Fibroblast of lung (primary cell): ENCODE measurements at regions not wholly inside any gene's neighbourhood (a gene's known extent, or its start where the extent isn't known, plus 50 kb on each side); places are given as distances from the start of the nearest gene placed in this dataset.
A peak's percentile ranks its signal among the peaks of the same experiment; 100 is the strongest.

Experiments used
- DNase-seq, 2 donors: peaks; one replicate each; pipeline versions ENCODE4 v3.0.0 to v3.0.0-alpha.2; 2010; ENCODE audit warnings: low read depth in 2 of 2
- H2AFZ ChIP-seq: 2 replicates; pipeline ENCODE4 v1.5.1; 2012; ENCODE audit warnings: low read length, control low read depth, inconsistent platforms
- H3K27ac ChIP-seq: 2 replicates; pipeline ENCODE4 v1.5.1; 2011; ENCODE audit warnings: low read length, control low read depth; ENCODE audit not compliant: insufficient read depth
- H3K27me3 ChIP-seq: 2 replicates; pipeline ENCODE4 v1.5.1; 2011; ENCODE audit warnings: mild to moderate bottlenecking, low read length; ENCODE audit not compliant: control insufficient read depth, insufficient read depth
- H3K36me3 ChIP-seq: 2 replicates; pipeline ENCODE4 v1.5.1; 2011; ENCODE audit warnings: low read length; ENCODE audit not compliant: control insufficient read depth, insufficient read depth
- H3K4me1 ChIP-seq: 2 replicates; pipeline ENCODE4 v1.5.1; 2011; ENCODE audit warnings: low read length; ENCODE audit not compliant: control insufficient read depth, insufficient read depth; ENCODE audit errors: extremely low read depth
- H3K4me2 ChIP-seq: 2 replicates; pipeline ENCODE4 v1.5.1; 2011; ENCODE audit warnings: low read length, control low read depth; ENCODE audit not compliant: insufficient read depth; ENCODE audit errors: extremely low read depth
- H3K4me3 ChIP-seq, 4 experiments: fragments of 200-600 bp in 1 of 4; sonication (generic) in 1 of 4; replicated peaks in 1 of 4; 2 replicates each; pipeline ENCODE4 v1.5.1; 2011 to 2016; ENCODE audit warnings: low read length in 4 of 4, low read depth in 3 of 4, mild to moderate bottlenecking in 3 of 4, control low read depth in 2 of 4, inconsistent platforms in 1 of 4, mixed read lengths in 1 of 4; ENCODE audit not compliant: insufficient read depth in 1 of 4; ENCODE audit errors: control extremely low read depth in 1 of 4
- H3K79me2 ChIP-seq: 2 replicates; pipeline ENCODE4 v1.5.1; 2012; ENCODE audit warnings: mild to moderate bottlenecking, low read length, inconsistent platforms; ENCODE audit not compliant: control insufficient read depth, insufficient read depth
- H3K9ac ChIP-seq: 2 replicates; pipeline ENCODE4 v1.5.1; 2011; ENCODE audit warnings: mild to moderate bottlenecking, low read length, control low read depth; ENCODE audit not compliant: insufficient read depth
- H3K9me3 ChIP-seq: 2 replicates; pipeline ENCODE4 v1.5.1; 2012; ENCODE audit warnings: low read depth, low read length; ENCODE audit not compliant: control insufficient read depth, insufficient read depth
- H4K20me1 ChIP-seq: 2 replicates; pipeline ENCODE4 v1.5.1; 2011; ENCODE audit warnings: low read length; ENCODE audit not compliant: control insufficient read depth, insufficient read depth; ENCODE audit errors: extremely low read depth
- EZH2 ChIP-seq: IDR thresholded peaks from 2 replicates; pipeline ENCODE4 v1.5.1; 2012; ENCODE audit warnings: low read length, control low read depth, mild to moderate bottlenecking; ENCODE audit errors: missing control alignments
- TF ChIP-seq, protein P1 (sequence below), 2 donors: IDR thresholded peaks in 1 of 2; conservative IDR thresholded peaks in 1 of 2; 1 replicate in 1 of 2; 2 replicates in 1 of 2; pipeline ENCODE4 v1.5.1; 2011 to 2012; ENCODE audit warnings: low read length in 2 of 2, control low read depth in 1 of 2, inconsistent platforms in 1 of 2, low read depth in 1 of 2, mild to moderate bottlenecking in 1 of 2

DNA sequence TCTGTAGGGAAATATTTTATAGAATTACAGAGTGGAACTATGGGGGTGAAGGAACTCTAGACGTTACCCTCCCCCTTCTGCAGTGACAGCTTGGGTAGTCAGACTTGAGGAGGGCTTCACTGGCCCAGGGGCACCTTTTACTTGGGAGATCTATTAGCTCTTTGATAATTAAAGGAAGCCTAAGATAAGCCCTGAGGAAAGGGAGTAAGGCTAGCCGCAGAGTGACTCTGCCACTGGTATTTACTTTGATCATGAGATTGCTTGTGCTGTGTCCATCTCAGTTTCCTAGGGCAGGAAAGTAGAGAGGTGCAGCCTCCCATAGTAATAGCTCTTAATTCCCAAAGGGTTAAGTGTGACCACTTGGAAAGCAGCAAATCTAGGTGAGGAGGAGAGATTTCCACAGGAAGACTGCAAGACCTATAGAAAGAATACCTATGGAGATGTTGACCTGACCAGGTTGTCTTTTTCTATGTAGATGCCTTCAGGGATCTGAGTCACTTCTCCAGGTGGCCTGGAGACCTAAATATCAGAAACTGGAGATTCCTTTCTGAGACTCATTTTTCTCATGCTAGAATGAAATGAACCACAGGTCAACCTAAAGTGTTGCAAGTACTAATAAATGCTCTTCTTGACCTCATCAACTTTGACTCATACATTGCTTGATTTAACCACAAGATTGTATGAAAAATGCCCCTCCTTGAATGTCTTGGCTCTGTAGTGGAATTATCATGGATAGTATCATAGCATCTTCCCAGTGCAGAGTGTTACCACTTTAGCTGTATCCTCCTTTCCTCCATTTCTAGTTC lies 447.3 kb upstream of the GHITM start:
- no peaks in the 10 kb centered on the region for H3K4me1 ChIP-seq
- no peak for TF ChIP-seq EZH2
- H4K20me1 ChIP-seq, result no peaks in the 10 kb centered on the region
- DNase-seq, result peak in 1 of 2 donors; percentile 36
- no peak overlapping the region for H3K4me2 ChIP-seq
- no peak overlapping the region for H3K27ac ChIP-seq
- no peak overlapping the region for H2AFZ ChIP-seq
- no peaks in the 10 kb centered on the region for H3K9me3 ChIP-seq
- H3K4me3 ChIP-seq, result no peak overlapping the region
- no peaks in the 10 kb centered on the region for H3K36me3 ChIP-seq
- no peak overlapping the region for H3K9ac ChIP-seq
- no peaks in the 10 kb centered on the region for H3K27me3 ChIP-seq
- H3K79me2 ChIP-seq, result no peaks in the 10 kb centered on the region

DNA sequence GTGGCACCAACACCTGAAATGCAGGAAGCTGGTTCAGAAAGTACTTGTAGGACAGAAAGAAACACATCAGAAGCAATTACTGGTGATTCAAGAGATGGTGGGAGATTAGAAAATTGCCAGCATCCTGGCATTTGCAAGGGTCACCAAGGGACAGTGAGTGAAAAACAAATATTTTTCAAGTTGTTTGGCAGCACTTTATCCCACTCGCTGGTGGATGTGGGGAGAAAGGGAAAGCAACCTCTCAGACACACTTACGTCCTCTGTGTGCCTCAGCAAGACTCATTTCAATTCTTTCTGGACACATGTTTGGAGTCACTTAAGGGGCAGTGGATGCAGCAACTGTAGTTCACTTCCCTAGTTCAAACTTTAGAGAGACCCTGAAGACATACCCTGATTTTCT lies 440.4 kb upstream of the GHITM start:
- Histone ChIP-seq H3K36me3 (no peaks in the 10 kb centered on the region), H3K4me1 (no peaks in the 10 kb centered on the region), H3K9me3 (no peaks in the 10 kb centered on the region), H3K27me3 (no peaks in the 10 kb centered on the region), H3K9ac (no peak overlapping the region), H3K4me3 (no peak overlapping the region), H3K79me2 (no peaks in the 10 kb centered on the region), H3K4me2 (no peak overlapping the region), H4K20me1 (no peaks in the 10 kb centered on the region), H3K27ac (no peak overlapping the region), H2AFZ (no peak overlapping the region)
- DNase-seq, result no peak
- TF ChIP-seq, protein P1, sequence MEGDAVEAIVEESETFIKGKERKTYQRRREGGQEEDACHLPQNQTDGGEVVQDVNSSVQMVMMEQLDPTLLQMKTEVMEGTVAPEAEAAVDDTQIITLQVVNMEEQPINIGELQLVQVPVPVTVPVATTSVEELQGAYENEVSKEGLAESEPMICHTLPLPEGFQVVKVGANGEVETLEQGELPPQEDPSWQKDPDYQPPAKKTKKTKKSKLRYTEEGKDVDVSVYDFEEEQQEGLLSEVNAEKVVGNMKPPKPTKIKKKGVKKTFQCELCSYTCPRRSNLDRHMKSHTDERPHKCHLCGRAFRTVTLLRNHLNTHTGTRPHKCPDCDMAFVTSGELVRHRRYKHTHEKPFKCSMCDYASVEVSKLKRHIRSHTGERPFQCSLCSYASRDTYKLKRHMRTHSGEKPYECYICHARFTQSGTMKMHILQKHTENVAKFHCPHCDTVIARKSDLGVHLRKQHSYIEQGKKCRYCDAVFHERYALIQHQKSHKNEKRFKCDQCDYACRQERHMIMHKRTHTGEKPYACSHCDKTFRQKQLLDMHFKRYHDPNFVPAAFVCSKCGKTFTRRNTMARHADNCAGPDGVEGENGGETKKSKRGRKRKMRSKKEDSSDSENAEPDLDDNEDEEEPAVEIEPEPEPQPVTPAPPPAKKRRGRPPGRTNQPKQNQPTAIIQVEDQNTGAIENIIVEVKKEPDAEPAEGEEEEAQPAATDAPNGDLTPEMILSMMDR (conservative IDR thresholded peaks at IDR 0.05 in 1 of 2, IDR thresholded peaks at IDR 0.05 in 1 of 2; ENCODE audit: low read depth in 1 of 2, low read length in 2 of 2), result no peak
- TF ChIP-seq EZH2, result no peak

DNA sequence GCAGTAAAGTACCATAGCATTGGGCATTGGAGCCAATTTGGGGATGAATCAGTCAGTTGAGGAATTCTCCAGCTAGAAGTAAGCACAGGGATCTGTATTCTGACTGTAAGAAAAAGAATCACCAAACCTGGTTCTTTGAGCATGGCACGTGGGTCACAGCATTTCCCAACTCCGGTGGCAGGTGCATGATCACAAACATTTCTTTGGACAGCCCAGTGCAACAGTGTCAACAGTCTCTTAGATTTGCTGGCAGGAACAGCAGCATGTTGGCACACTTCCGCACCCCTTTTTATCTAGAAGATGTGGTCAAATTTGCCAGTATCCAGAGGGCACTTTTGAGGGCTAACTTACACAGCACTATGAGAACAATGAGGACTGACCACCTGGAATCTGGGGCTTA lies 437.5 kb upstream of the GHITM start:
- no peak for DNase-seq
- Histone ChIP-seq H3K9me3 (no peaks in the 10 kb centered on the region), H3K79me2 (no peaks in the 10 kb centered on the region), H3K4me1 (no peaks in the 10 kb centered on the region), H3K4me2 (no peak overlapping the region), H3K27me3 (no peaks in the 10 kb centered on the region), H2AFZ (no peak overlapping the region), H4K20me1 (no peaks in the 10 kb centered on the region), H3K27ac (no peak overlapping the region), H3K4me3 (no peak overlapping the region), H3K9ac (no peak overlapping the region), H3K36me3 (no peaks in the 10 kb centered on the region)
- TF ChIP-seq EZH2, result no peak
- TF ChIP-seq, protein P1 (conservative IDR thresholded peaks at IDR 0.05 in 1 of 2, IDR thresholded peaks at IDR 0.05 in 1 of 2; ENCODE audit: low read depth in 1 of 2, low read length in 2 of 2), result no peak
